Activated T-cell treated with anti-CD3 and anti-CD28 coated beads, Interleukin-2, amount 50 U/mL, for 72 hours (primary cell): ENCODE measurements at regions not wholly inside any gene's neighbourhood (a gene's known extent, or its start where the extent isn't known, plus 50 kb on each side); places are given as distances from the start of the nearest gene placed in this dataset.

Experiments used
- ATAC-seq, 2 donors: fragments of 150-1000 bp; cut with Tn5 transposase; replicated peaks in 1 of 2; 2 replicates each; pipeline ENCODE4 v1.10.0; 2021; ENCODE audit warnings: moderate library complexity in 2 of 2, mild to moderate bottlenecking in 1 of 2
- DNase-seq, 2 donors: peaks; one replicate each; pipeline ENCODE4 v3.0.0; 2021 to 2022; ENCODE audit warnings: mixed read lengths in 1 of 2
- H3K27ac Mint-ChIP-seq: one replicate; pipeline ENCODE4 v1.8.0; 2022; ENCODE audit warnings: mild to moderate bottlenecking, moderate library complexity, mixed read lengths
- H3K27me3 Mint-ChIP-seq: one replicate; pipeline ENCODE4 v1.8.0; 2022; ENCODE audit warnings: low read depth, mixed read lengths
- H3K36me3 Mint-ChIP-seq, 2 donors: one replicate each; pipeline ENCODE4 v1.8.0; 2022; ENCODE audit warnings: mixed read lengths in 2 of 2, mild to moderate bottlenecking in 1 of 2; ENCODE audit not compliant: insufficient read depth in 2 of 2
- H3K4me1 Mint-ChIP-seq: one replicate; pipeline ENCODE4 v1.8.0; 2022; ENCODE audit warnings: low read depth, mixed read lengths
- H3K4me3 Mint-ChIP-seq, 2 donors: one replicate each; pipeline ENCODE4 v1.8.0; 2022; ENCODE audit warnings: mild to moderate bottlenecking in 2 of 2, mixed read lengths in 2 of 2, moderate library complexity in 2 of 2
- H3K9me3 Mint-ChIP-seq, 2 donors: one replicate each; pipeline ENCODE4 v1.8.0; 2022; ENCODE audit warnings: mixed read lengths in 2 of 2

DNA sequence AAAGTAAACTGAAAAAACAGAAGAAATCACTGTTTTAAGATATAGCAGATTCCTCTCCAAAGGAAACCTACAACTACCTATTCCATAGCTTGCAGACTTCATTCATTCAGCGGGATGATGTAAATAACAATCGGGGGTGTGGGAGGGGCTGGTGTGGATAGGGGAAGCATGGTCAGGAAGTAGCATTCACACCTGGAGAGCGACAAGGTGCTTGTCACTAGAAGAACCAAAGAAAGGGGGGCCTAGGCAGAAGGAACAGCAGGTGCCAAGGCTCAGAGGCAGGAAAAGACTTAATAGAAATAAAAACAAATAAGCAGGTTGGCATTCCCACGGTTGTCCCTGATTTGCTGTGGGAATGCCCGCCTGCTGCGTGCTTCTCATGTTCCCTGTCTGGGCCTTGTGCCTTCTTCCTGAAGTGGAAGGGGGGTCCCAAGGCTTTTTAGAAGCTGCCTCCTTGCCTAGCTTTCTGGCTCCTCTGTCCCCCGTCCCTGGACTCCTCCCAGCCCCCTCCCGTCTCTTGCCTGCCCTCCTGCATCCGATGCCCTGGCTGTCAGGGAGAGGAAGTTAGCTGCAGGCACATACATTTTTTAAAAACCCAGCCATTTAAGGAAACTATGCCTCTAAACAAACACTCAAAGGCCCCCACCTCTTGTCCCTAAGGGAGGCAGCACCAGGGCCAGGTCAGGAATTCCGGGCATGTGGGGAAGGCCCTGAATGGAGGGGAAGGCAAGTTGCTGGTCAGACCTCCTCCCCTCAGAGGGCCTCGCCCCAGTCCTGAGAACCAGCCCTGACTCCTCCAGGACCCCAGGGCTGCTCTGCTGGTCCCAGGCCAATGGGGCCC, 54.7 kb upstream of the PRDM11 start:
- H3K27ac Mint-ChIP-seq: no peak overlapping the region
- H3K4me3 Mint-ChIP-seq: no peak overlapping the region
- no peak for DNase-seq
- no peaks in the 10 kb centered on the region for H3K36me3 Mint-ChIP-seq
- H3K27me3 Mint-ChIP-seq: no peaks in the 10 kb centered on the region
- no peak for ATAC-seq
- no peaks in the 10 kb centered on the region for H3K9me3 Mint-ChIP-seq
- peaks cover 14% of the 10 kb centered on the region for H3K4me1 Mint-ChIP-seq

DNA sequence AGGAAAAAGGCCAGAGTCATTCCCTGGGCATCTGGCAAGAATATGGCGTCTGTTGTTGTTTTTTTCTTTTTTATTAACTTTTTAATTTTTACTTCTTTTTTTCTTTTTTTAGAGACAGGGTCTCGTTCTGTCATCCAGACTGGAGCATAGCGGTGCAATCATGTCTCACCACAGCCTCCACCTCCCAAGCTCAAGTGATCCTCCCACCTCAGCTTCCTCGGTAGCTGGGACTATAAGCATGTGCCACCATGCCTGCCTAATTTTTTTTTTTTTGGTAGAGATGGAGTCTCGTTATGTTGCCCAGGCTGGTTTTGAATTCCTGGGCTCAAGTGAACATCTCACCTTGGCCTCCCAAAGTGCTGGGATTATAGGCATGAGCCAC, 54.0 kb upstream of the PRDM11 start:
- H3K4me1 Mint-ChIP-seq: peaks cover 14% of the 10 kb centered on the region
- no peak overlapping the region for H3K4me3 Mint-ChIP-seq
- DNase-seq (no peak), ATAC-seq (no peak)
- no peaks in the 10 kb centered on the region for H3K27me3 Mint-ChIP-seq
- H3K36me3 Mint-ChIP-seq: no peaks in the 10 kb centered on the region
- no peaks in the 10 kb centered on the region for H3K9me3 Mint-ChIP-seq
- no peak overlapping the region for H3K27ac Mint-ChIP-seq

DNA sequence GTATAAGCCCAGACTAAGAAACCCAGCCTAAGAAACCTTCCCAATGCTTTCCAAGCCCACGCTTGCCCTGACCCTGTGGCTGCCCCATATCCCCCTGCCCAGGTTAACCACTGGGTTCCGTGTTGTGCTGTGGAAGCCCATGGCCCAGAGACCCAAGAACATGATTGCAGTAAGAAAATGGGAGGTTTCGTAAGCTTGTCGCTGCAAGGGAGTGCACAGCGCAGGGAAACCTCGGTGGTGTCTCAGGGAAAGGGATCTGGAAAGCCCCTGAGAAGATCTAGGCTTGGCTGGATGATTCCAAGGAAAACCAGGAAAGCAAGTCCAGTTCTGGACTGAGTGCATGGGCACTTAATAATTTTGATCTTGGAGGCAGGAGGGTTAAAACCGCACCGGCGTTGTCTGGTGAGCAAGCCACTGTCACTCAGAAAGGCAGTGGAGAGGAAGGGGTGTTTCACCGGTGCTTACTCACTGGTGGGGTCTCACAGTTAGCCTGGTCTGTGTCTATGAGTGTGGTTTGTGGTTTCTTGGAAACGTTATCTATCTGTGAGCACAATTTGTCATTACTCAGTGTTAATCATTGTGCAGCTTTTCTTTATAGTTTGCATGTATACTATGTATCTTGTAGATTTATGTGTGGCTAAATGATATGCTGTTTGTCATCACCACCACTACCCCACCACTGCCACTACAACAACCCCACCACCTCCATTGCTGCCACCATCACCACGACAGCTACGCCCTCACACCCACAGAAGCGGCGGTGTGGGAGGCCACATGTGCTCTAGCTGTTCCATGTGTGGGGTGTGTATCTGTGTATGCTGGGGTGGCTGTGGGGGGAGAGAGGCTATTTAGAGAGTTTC, 53.3 kb upstream of the PRDM11 start:
- ATAC-seq: peak; percentile 92
- no peak overlapping the region for H3K4me3 Mint-ChIP-seq
- H3K36me3 Mint-ChIP-seq: no peaks in the 10 kb centered on the region
- peaks cover 6% of the 10 kb centered on the region for H3K27me3 Mint-ChIP-seq
- no peaks in the 10 kb centered on the region for H3K9me3 Mint-ChIP-seq
- DNase-seq: peak; percentile 20 to 51
- peaks cover 14% of the 10 kb centered on the region for H3K4me1 Mint-ChIP-seq
- H3K27ac Mint-ChIP-seq: no peak overlapping the region

DNA sequence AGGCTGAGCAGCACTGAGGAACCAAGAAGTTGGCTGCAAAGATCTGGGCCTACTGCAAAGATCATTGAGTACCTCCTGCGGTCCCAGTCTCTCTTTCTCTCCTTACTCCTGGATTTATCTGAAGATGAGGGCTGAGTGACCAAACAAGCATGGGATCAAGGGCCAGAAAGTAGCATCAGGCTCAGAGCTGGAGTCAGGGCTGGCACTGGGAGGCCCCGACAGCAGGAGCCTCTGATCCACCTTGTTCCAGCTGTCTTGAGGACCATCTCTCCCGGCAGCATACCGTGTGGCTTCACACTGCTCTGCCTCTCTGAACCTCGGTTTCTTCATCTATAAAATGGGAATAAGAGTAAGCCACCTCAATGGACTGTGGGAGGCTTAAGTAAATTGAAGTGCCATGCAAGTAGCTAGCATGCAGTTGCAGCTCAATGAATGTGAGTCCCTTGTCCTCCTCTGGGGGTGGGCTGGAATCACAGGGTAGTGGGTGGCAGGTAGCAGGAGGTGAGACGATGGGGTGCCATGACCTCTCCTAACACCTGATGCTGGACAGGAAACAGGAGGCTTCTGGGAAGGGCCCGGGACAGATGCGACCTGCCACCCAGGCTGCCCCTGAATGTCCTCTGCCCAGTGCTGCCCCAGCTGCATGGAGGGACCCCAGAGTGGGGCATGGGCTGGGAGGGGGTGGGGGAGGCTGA, 52.5 kb upstream of the PRDM11 start:
- H3K27ac Mint-ChIP-seq: no peak overlapping the region
- H3K4me1 Mint-ChIP-seq: peaks cover 14% of the 10 kb centered on the region
- no peaks in the 10 kb centered on the region for H3K9me3 Mint-ChIP-seq
- ATAC-seq: no peak
- H3K36me3 Mint-ChIP-seq: no peaks in the 10 kb centered on the region
- peaks cover 14% of the 10 kb centered on the region for H3K27me3 Mint-ChIP-seq
- H3K4me3 Mint-ChIP-seq: no peak overlapping the region
- no peak for DNase-seq

DNA sequence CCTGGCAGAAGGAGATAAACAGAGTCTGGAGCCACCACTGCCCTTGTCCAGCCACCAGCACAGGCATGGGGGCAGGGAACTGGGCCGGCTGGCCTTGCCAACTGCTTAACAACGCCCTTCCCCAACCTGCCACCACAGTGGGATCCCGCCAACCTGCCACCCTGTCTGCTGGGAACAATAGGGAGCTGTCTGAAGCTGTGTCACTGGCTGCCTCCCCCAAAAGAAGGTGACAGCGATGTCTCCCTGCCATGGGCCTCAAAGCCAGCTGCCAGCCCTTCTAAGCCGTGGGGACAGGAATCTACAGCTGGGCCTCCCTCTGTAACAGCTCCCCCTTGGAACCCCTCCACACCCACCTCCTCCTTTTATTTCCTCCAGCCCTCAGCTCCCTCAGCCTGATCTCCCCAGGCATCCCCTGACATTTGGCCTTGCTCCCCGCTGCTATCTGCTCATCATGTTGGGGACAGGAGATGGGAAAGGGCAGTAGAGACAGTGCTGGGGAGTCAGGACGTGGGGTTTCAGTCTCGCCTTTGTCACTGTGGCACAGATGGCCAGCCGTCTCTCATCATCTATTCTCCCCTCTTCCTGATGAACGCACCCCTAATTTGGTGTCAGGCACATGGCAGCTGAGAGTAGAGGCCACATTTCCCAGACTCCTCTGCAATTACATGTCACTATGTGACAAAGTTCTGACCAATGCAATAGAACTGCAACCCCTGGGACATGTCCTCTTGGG, 51.3 kb upstream of the PRDM11 start:
- Mint-ChIP-seq H3K36me3 (no peaks in the 10 kb centered on the region), H3K27me3 (peaks cover 16% of the 10 kb centered on the region), H3K9me3 (no peaks in the 10 kb centered on the region), H3K4me3 (no peak overlapping the region), H3K27ac (no peak overlapping the region), H3K4me1 (peaks cover 14% of the 10 kb centered on the region)
- no peak for ATAC-seq
- no peak for DNase-seq

DNA sequence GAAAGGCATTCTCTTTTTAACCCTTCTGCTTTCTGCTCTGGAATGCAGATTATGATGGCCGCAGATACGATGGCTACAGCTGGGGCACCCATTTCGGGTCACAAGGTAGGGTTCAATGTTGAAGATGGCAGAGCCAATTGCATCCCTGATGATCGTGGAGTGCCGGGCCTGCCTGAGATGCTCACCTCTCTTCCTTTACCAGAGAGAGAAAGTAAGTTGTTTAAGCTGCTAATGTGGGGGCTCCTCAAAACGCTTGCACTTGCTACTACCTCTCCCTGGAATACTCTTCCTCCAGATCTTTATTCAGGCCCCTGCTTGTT, 50.8 kb upstream of the PRDM11 start:
- no peaks in the 10 kb centered on the region for H3K9me3 Mint-ChIP-seq
- DNase-seq: no peak
- H3K36me3 Mint-ChIP-seq: no peaks in the 10 kb centered on the region
- no peak overlapping the region for H3K27ac Mint-ChIP-seq
- ATAC-seq: no peak
- H3K4me1 Mint-ChIP-seq: peaks cover 19% of the 10 kb centered on the region
- H3K4me3 Mint-ChIP-seq: no peak overlapping the region
- H3K27me3 Mint-ChIP-seq: peaks cover 21% of the 10 kb centered on the region

DNA sequence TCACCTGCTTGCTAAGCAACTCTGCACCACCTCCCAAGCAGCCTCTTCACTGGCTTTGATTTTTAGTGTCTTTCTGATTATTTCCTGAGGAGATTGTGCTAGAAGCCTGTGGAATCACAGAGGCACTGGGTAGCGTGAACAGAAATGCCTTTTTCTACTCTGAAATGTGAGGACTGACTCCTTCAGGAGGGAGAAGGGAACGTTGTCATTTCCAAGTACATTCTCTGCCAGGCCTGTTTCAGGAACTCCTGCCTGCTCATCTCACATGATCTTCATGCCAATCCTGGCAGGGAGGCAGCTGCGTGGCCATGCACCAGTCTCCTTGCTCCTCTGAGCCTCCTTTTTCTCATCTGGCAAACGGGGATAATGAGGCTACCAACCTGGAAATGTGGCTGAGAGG, 49.8 kb upstream of the PRDM11 start:
- Mint-ChIP-seq H3K27ac (no peak overlapping the region), H3K9me3 (no peaks in the 10 kb centered on the region), H3K27me3 (peaks cover 28% of the 10 kb centered on the region), H3K4me1 (peaks cover 20% of the 10 kb centered on the region), H3K36me3 (no peaks in the 10 kb centered on the region), H3K4me3 (no peak overlapping the region)
- ATAC-seq (no peak), DNase-seq (no peak)
